ENCODE measurements at regions not wholly inside any gene's neighbourhood (a gene's known extent, or its start where the extent isn't known, plus 50 kb on each side); places are given as distances from the start of the nearest gene placed in this dataset.

DNA sequence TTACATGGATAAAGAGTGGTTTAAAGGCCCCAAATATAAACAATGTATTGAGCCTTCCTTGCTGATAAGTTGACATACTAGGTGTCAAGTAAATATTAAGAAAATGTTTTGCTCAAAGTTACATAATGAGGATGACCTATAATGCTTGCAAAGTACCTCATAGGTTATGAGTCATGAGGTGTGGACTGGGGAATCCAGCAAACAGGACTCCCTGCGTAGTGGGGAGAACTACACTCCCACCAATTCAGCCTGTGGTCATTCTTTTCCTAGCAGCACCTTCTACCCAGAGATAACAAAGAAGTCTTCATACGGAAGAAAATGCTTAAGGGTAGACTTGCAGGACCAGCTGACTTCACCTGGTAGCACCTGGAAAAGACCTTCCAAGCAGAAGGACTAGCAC lies 418.9 kb upstream of the CPEB2 start:
- Histone ChIP-seq H3K27me3 (replicated peaks; ENCODE audit: insufficient read depth) (no peaks in the 10 kb centered on the region), H3K36me3 (no peaks in the 10 kb centered on the region), H3K27ac (no peak overlapping the region), H3K9me3 (no peaks in the 10 kb centered on the region), H3K4me1 (ENCODE audit: control insufficient read depth in 1 of 2, low read depth in 2 of 2) (no peaks in the 10 kb centered on the region), H3K4me3 (no peak overlapping the region)
- no peak for DNase-seq (ENCODE audit: low spot score)
- TF ChIP-seq, protein P1, sequence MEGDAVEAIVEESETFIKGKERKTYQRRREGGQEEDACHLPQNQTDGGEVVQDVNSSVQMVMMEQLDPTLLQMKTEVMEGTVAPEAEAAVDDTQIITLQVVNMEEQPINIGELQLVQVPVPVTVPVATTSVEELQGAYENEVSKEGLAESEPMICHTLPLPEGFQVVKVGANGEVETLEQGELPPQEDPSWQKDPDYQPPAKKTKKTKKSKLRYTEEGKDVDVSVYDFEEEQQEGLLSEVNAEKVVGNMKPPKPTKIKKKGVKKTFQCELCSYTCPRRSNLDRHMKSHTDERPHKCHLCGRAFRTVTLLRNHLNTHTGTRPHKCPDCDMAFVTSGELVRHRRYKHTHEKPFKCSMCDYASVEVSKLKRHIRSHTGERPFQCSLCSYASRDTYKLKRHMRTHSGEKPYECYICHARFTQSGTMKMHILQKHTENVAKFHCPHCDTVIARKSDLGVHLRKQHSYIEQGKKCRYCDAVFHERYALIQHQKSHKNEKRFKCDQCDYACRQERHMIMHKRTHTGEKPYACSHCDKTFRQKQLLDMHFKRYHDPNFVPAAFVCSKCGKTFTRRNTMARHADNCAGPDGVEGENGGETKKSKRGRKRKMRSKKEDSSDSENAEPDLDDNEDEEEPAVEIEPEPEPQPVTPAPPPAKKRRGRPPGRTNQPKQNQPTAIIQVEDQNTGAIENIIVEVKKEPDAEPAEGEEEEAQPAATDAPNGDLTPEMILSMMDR (IDR thresholded peaks at IDR 0.05), result no peak
- ATAC-seq (ENCODE audit: insufficient number of reproducible peaks, low FRiP score, low read depth), result no peak

DNA sequence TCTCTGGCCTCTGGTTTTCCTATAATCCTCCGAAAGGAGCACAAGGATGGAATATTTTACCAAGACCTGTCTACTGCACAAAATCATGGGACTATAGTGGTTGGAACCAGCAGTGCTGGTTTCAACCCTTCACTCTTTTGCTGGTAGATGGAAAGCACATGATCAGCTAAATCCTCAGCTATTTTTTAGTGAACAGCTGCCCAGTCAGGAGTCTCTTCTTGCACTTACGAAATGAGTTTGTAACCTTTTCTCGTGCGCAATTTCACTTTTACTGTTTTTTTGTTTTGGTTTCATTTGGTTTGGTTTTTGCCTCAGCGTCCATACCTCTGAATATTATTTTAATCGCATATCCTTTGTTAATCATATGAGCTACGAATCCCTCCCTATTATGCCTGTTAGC lies 418.5 kb upstream of the CPEB2 start:
- H3K27ac ChIP-seq, result no peak overlapping the region
- no peak for ATAC-seq (ENCODE audit: insufficient number of reproducible peaks, low FRiP score, low read depth)
- no peaks in the 10 kb centered on the region for H3K4me1 ChIP-seq (ENCODE audit: control insufficient read depth in 1 of 2, low read depth in 2 of 2)
- TF ChIP-seq, protein P1 (IDR thresholded peaks at IDR 0.05), result no peak
- no peaks in the 10 kb centered on the region for H3K9me3 ChIP-seq
- no peaks in the 10 kb centered on the region for H3K36me3 ChIP-seq
- H3K27me3 ChIP-seq (replicated peaks; ENCODE audit: insufficient read depth), result no peaks in the 10 kb centered on the region
- H3K4me3 ChIP-seq, result no peak overlapping the region
- DNase-seq (ENCODE audit: low spot score), result no peak

DNA sequence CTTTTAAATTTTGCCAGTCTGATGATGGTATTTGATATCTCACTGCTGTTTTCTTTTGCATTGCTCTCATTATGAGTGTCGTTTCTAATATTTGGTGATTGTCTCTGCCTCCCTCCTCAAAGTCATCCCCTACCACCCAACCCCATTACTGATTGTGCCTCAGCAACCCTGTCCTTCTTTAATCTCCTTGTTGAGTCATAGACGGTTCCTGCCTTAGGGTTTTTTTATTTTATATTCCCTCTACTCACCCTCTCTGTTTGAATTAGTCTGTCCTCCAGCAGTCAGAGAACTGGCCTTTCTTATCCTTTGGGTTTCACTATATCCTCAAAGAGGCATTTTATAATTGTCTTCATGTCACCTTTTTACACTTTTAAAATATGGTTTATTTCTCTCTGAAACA lies 409.3 kb upstream of the CPEB2 start:
- Histone ChIP-seq H3K9me3 (no peaks in the 10 kb centered on the region), H3K4me1 (ENCODE audit: control insufficient read depth in 1 of 2, low read depth in 2 of 2) (no peaks in the 10 kb centered on the region), H3K4me3 (no peak overlapping the region), H3K27ac (no peak overlapping the region), H3K27me3 (replicated peaks; ENCODE audit: insufficient read depth) (no peaks in the 10 kb centered on the region), H3K36me3 (no peaks in the 10 kb centered on the region)
- TF ChIP-seq, protein P1 (IDR thresholded peaks at IDR 0.05), result no peak
- DNase-seq (ENCODE audit: low spot score) (no peak), ATAC-seq (ENCODE audit: insufficient number of reproducible peaks, low FRiP score, low read depth) (no peak)

DNA sequence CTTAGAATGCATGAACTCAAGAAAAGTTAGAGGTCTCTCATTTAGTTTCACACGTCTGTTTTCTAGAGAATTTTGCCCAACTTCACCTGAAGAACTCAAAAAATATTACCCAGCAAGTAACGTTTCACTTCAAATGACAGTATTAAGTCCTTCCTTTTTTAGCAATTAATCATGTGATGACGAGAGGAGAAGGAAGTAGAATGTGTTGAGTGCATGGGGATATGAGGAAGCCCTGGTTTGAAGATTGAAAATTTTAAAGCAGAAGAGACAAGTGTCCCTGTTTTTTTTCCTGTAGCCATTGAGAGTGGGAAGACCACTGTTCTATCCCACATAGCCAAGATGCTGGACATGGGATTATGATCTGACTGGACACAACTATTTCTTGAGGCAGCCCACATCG lies 406.3 kb upstream of the CPEB2 start:
- Histone ChIP-seq H3K27ac (no peak overlapping the region), H3K27me3 (replicated peaks; ENCODE audit: insufficient read depth) (no peaks in the 10 kb centered on the region), H3K4me1 (ENCODE audit: control insufficient read depth in 1 of 2, low read depth in 2 of 2) (no peaks in the 10 kb centered on the region), H3K36me3 (no peaks in the 10 kb centered on the region), H3K4me3 (no peak overlapping the region), H3K9me3 (no peaks in the 10 kb centered on the region)
- DNase-seq (ENCODE audit: low spot score) (no peak), ATAC-seq (ENCODE audit: insufficient number of reproducible peaks, low FRiP score, low read depth) (no peak)
- TF ChIP-seq, protein P1 (IDR thresholded peaks at IDR 0.05), result no peak

DNA sequence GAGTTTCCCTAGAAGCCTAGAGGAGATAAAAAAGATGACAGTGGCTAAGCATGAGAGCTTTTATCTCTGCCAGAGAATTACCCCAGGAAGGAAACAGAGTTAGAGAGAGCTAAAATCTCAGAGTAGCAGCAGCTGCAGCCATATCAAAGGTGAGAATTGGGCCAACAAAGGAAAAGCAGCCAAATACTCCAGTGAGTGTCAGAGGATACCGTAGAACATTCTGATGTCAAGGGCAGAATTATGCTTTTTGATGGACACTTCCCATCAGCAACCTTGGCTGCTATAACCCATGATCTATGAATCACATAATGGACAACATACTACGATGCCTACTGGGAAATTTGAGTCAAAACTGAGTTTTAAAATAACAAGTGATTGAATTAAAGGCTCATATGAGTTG lies 405.8 kb upstream of the CPEB2 start:
- Histone ChIP-seq H3K9me3 (no peaks in the 10 kb centered on the region), H3K36me3 (no peaks in the 10 kb centered on the region), H3K27ac (no peak overlapping the region), H3K27me3 (replicated peaks; ENCODE audit: insufficient read depth) (no peaks in the 10 kb centered on the region), H3K4me3 (no peak overlapping the region), H3K4me1 (ENCODE audit: control insufficient read depth in 1 of 2, low read depth in 2 of 2) (no peaks in the 10 kb centered on the region)
- ATAC-seq (ENCODE audit: insufficient number of reproducible peaks, low FRiP score, low read depth) (no peak), DNase-seq (ENCODE audit: low spot score) (no peak)
- TF ChIP-seq, protein P1 (IDR thresholded peaks at IDR 0.05), result no peak

Measured in thoracic aorta (tissue), 2 donors.